ENCODE measurements at regions not wholly inside any gene's neighbourhood (a gene's known extent, or its start where the extent isn't known, plus 50 kb on each side); places are given as distances from the start of the nearest gene placed in this dataset.

- no peak for TF ChIP-seq CTCF (conservative IDR thresholded peaks at IDR 0.05; ENCODE audit: low read depth)
- POLR2A ChIA-PET (ENCODE audit: low non-redundant PET): no interaction called here
- no peak overlapping the region for H3K27ac ChIP-seq
- CTCF ChIA-PET: interaction anchor here (0.7 kb wide), 1 partner anchor 353 kb away, joined by 4 read pairs; no protein-coding TSS in a partner anchor
- no peak for DNase-seq (ENCODE audit: low spot score)
These were observed 285.0 kb upstream of the RTL1 start for GRCh38 chr14:101188571-101188915.

- no peak overlapping the region for H3K27ac ChIP-seq
- DNase-seq (ENCODE audit: low spot score): no peak
- TF ChIP-seq CTCF (conservative IDR thresholded peaks at IDR 0.05; ENCODE audit: low read depth): no peak
- CTCF ChIA-PET: no interaction called here
- POLR2A ChIA-PET (ENCODE audit: low non-redundant PET): no interaction called here
These were observed 285.7 kb upstream of the RTL1 start for GRCh38 chr14:101189266-101189665.

GRCh38 chr14:101189962-101190560 lies 286.5 kb upstream of the RTL1 start:
- ChIA-PET POLR2A (ENCODE audit: low non-redundant PET) (no interaction called here), CTCF (no interaction called here)
- no peak for DNase-seq (ENCODE audit: low spot score)
- H3K27ac ChIP-seq: no peak overlapping the region
- no peak for TF ChIP-seq CTCF (conservative IDR thresholded peaks at IDR 0.05; ENCODE audit: low read depth)

GRCh38 chr14:101191101-101191720 lies 287.7 kb upstream of the RTL1 start:
- no peak for TF ChIP-seq CTCF (conservative IDR thresholded peaks at IDR 0.05; ENCODE audit: low read depth)
- ChIA-PET POLR2A (ENCODE audit: low non-redundant PET) (no interaction called here), CTCF (interaction anchor here (0.5 kb wide), 1 partner anchor 445 kb away, joined by 4 read pairs; no protein-coding TSS in a partner anchor)
- DNase-seq (ENCODE audit: low spot score): no peak
- no peak overlapping the region for H3K27ac ChIP-seq

GRCh38 chr14:101191721-101192660 lies 288.5 kb upstream of the RTL1 start:
- ChIA-PET POLR2A (ENCODE audit: low non-redundant PET) (no interaction called here), CTCF (interaction anchor here (0.5 kb wide), 1 partner anchor 446 kb away, joined by 4 read pairs; no protein-coding TSS in a partner anchor)
- no peak for DNase-seq (ENCODE audit: low spot score)
- no peak for TF ChIP-seq CTCF (conservative IDR thresholded peaks at IDR 0.05; ENCODE audit: low read depth)
- no peak overlapping the region for H3K27ac ChIP-seq

- no peak for TF ChIP-seq CTCF (conservative IDR thresholded peaks at IDR 0.05; ENCODE audit: low read depth)
- DNase-seq (ENCODE audit: low spot score): no peak
- ChIA-PET POLR2A (ENCODE audit: low non-redundant PET) (no interaction called here), CTCF (no interaction called here)
- no peak overlapping the region for H3K27ac ChIP-seq
These were observed 289.1 kb upstream of the RTL1 start for GRCh38 chr14:101192661-101193000.

Measured in RWPE1 (cell line).